ENCODE measurements at regions not wholly inside any gene's neighbourhood (a gene's known extent, or its start where the extent isn't known, plus 50 kb on each side); places are given as distances from the start of the nearest gene placed in this dataset.
"Not testable (repeated sequence)": the region's sequence is repeated elsewhere in the genome, so short reads cannot be mapped to it uniquely, and the experiment has no call there.

- peak; percentile 40 for DNase-seq (ENCODE audit: low spot score)
Observed at GRCh38 chr1:148264374-148265276, 112.5 kb upstream of the NBPF11 start.

- DNase-seq (ENCODE audit: low spot score) = no peak
Observed at GRCh38 chr1:148263906-148264255, 111.8 kb upstream of the NBPF11 start.

GRCh38 chr1:148263128-148263905 is 111.2 kb upstream of the NBPF11 start:
- DNase-seq (ENCODE audit: low spot score) = no peak

GRCh38 chr1:148261684-148262083 is 109.6 kb upstream of the NBPF11 start:
- DNase-seq (ENCODE audit: low spot score) = not testable (repeated sequence)

GRCh38 chr1:148257886-148258285 is 105.8 kb upstream of the NBPF11 start:
- not testable (repeated sequence) for DNase-seq (ENCODE audit: low spot score)

GRCh38 chr1:148254611-148255429 is 102.7 kb upstream of the NBPF11 start:
- DNase-seq (ENCODE audit: low spot score) = not testable (repeated sequence)

- not testable (repeated sequence) for DNase-seq (ENCODE audit: low spot score)
Observed at GRCh38 chr1:148253808-148254207, 101.7 kb upstream of the NBPF11 start.

- DNase-seq (ENCODE audit: low spot score) = not testable (repeated sequence)
Observed at GRCh38 chr1:148248798-148249197, 96.7 kb upstream of the NBPF11 start.

- DNase-seq (ENCODE audit: low spot score) = not testable (repeated sequence)
Observed at GRCh38 chr1:148246258-148246861, 94.3 kb upstream of the NBPF11 start.

GRCh38 chr1:148245843-148246242 is 93.8 kb upstream of the NBPF11 start:
- DNase-seq (ENCODE audit: low spot score) = not testable (repeated sequence)

GRCh38 chr1:148245443-148245842 is 93.4 kb upstream of the NBPF11 start:
- DNase-seq (ENCODE audit: low spot score) = not testable (repeated sequence)

- DNase-seq (ENCODE audit: low spot score) = not testable (repeated sequence)
Observed at GRCh38 chr1:148233250-148233649, 81.2 kb upstream of the NBPF11 start.

- not testable (repeated sequence) for DNase-seq (ENCODE audit: low spot score)
Observed at GRCh38 chr1:148228846-148229245, 76.8 kb upstream of the NBPF11 start.

- not testable (repeated sequence) for DNase-seq (ENCODE audit: low spot score)
Observed at GRCh38 chr1:148222399-148223159, 70.5 kb upstream of the NBPF11 start.

GRCh38 chr1:148221593-148221992 is 69.5 kb upstream of the NBPF11 start:
- DNase-seq (ENCODE audit: low spot score) = not testable (repeated sequence)

- DNase-seq (ENCODE audit: low spot score) = not testable (repeated sequence)
Observed at GRCh38 chr1:148219229-148219628, 67.1 kb upstream of the NBPF11 start.

- not testable (repeated sequence) for DNase-seq (ENCODE audit: low spot score)
Observed at GRCh38 chr1:148211191-148211590, 59.1 kb upstream of the NBPF11 start.

- not testable (repeated sequence) for DNase-seq (ENCODE audit: low spot score)
Observed at GRCh38 chr1:148210624-148211023, 58.5 kb upstream of the NBPF11 start.

GRCh38 chr1:148210166-148210565 is 58.1 kb upstream of the NBPF11 start:
- DNase-seq (ENCODE audit: low spot score) = not testable (repeated sequence)

GRCh38 chr1:148202013-148202412 is 49.9 kb upstream of the NBPF11 start:
- DNase-seq (ENCODE audit: low spot score) = not testable (repeated sequence)

Measured in kidney capillary endothelial cell (primary cell).